Liver (tissue), 8 donors: ENCODE measurements at regions not wholly inside any gene's neighbourhood (a gene's known extent, or its start where the extent isn't known, plus 50 kb on each side); places are given as distances from the start of the nearest gene placed in this dataset.
"Not testable (repeated sequence)": the region's sequence is repeated elsewhere in the genome, so short reads cannot be mapped to it uniquely, and the experiment has no call there.

ENCODE experiments used
- DNase-seq: peaks from one replicate; pipeline ENCODE4 v3.0.0-alpha.2; 2017; ENCODE audit warnings: low spot score
- H3K27ac ChIP-seq, 2 donors: one replicate each; pipeline ENCODE4 v1.7.0; 2013; ENCODE audit warnings: inconsistent platforms in 2 of 2, low read length in 2 of 2, control low read depth in 1 of 2, low read depth in 1 of 2, mild to moderate bottlenecking in 1 of 2
- H3K27me3 ChIP-seq, 4 donors: one replicate each; pipeline versions ENCODE4 v1.6.1 to v1.7.0; 2013; ENCODE audit warnings: low read length in 3 of 4, inconsistent platforms in 1 of 4, mild to moderate bottlenecking in 1 of 4, moderate library complexity in 1 of 4; ENCODE audit not compliant: control insufficient read depth in 4 of 4, insufficient read depth in 4 of 4
- H3K36me3 ChIP-seq, 4 donors: one replicate each; pipeline versions ENCODE4 v1.6.1 to v1.7.0; 2013; ENCODE audit warnings: low read length in 3 of 4, mild to moderate bottlenecking in 3 of 4, low read depth in 1 of 4, moderate library complexity in 1 of 4; ENCODE audit not compliant: control insufficient read depth in 4 of 4, insufficient read depth in 3 of 4
- H3K4me1 ChIP-seq, 4 donors: one replicate each; pipeline versions ENCODE4 v1.6.1 to v1.7.0; 2013; ENCODE audit warnings: low read length in 3 of 4, mild to moderate bottlenecking in 3 of 4, moderate library complexity in 1 of 4; ENCODE audit not compliant: control insufficient read depth in 4 of 4, insufficient read depth in 4 of 4
- H3K4me3 ChIP-seq, 3 donors: one replicate each; pipeline versions ENCODE4 v1.6.1 to v1.7.0; 2013; ENCODE audit warnings: low read length in 3 of 3, control low read depth in 1 of 3, low read depth in 1 of 3, mild to moderate bottlenecking in 1 of 3
- H3K9ac ChIP-seq, 2 donors: one replicate each; pipeline ENCODE4 v1.7.0; 2013; ENCODE audit warnings: low read length in 2 of 2, mild to moderate bottlenecking in 2 of 2, moderate library complexity in 2 of 2, control low read depth in 1 of 2, low read depth in 1 of 2
- H3K9me3 ChIP-seq, 4 donors: one replicate each; pipeline versions ENCODE4 v1.6.1 to v1.7.0; 2013; ENCODE audit warnings: low read length in 3 of 4; ENCODE audit not compliant: control insufficient read depth in 4 of 4
- EGR1 ChIP-seq, 2 donors: IDR thresholded peaks; 2 replicates each; pipeline ENCODE4 v1.6.1; 2016 to 2018; ENCODE audit warnings: antibody characterized with exemption in 2 of 2, low read depth in 2 of 2
- HNF4G ChIP-seq: IDR thresholded peaks from 2 replicates; pipeline ENCODE4 v1.6.1; 2016; ENCODE audit warnings: antibody characterized with exemption
- JUND ChIP-seq, 2 donors: IDR thresholded peaks; 2 replicates each; pipeline ENCODE4 v1.6.1; 2016; ENCODE audit warnings: antibody characterized with exemption in 2 of 2
- MAX ChIP-seq: IDR thresholded peaks from 2 replicates; pipeline ENCODE4 v1.6.1; 2016; ENCODE audit warnings: antibody characterized with exemption
- NR2F2 ChIP-seq: IDR thresholded peaks from 2 replicates; pipeline ENCODE4 v1.6.1; 2016; ENCODE audit warnings: antibody characterized with exemption
- SP1 ChIP-seq: IDR thresholded peaks from 2 replicates; pipeline ENCODE4 v1.6.1; 2018; ENCODE audit warnings: antibody characterized with exemption, mild to moderate bottlenecking
- TAF1 ChIP-seq: conservative IDR thresholded peaks from 2 replicates; pipeline ENCODE4 v1.6.1; 2016; ENCODE audit warnings: antibody characterized with exemption, mild to moderate bottlenecking
- WGBS: extraction: QIAGEN DNeasy Blood & Tissue Kit; methylation state at CpG from one replicate; pipeline ENCODE4 v1.1.7; 2013; 5-methylcytosine and 5-hydroxymethylcytosine counted together
- TF ChIP-seq, protein P1 (sequence below): IDR thresholded peaks from 2 replicates; pipeline ENCODE4 v1.6.1; 2016; ENCODE audit warnings: antibody characterized with exemption
- TF ChIP-seq, protein P2 (sequence below): IDR thresholded peaks from 2 replicates; pipeline ENCODE4 v1.6.1; 2016; ENCODE audit warnings: antibody characterized with exemption
- TF ChIP-seq, protein P3 (sequence below): fragments of 150-350 bp; IDR thresholded peaks from 2 replicates; pipeline ENCODE4 v1.5.1; 2017; ENCODE audit warnings: improper control_type of control experiment, low read depth, low read length; ENCODE audit not compliant: missing input control
- TF ChIP-seq, protein P4 (sequence below): IDR thresholded peaks from 2 replicates; pipeline ENCODE4 v1.6.1; 2016; ENCODE audit warnings: antibody characterized with exemption, mild to moderate bottlenecking
- donor health status: healthy.
- donor health status: healthy.
- donor health status: healthy.
- donor health status: healthy.
- donor health status: healthy.

DNA sequence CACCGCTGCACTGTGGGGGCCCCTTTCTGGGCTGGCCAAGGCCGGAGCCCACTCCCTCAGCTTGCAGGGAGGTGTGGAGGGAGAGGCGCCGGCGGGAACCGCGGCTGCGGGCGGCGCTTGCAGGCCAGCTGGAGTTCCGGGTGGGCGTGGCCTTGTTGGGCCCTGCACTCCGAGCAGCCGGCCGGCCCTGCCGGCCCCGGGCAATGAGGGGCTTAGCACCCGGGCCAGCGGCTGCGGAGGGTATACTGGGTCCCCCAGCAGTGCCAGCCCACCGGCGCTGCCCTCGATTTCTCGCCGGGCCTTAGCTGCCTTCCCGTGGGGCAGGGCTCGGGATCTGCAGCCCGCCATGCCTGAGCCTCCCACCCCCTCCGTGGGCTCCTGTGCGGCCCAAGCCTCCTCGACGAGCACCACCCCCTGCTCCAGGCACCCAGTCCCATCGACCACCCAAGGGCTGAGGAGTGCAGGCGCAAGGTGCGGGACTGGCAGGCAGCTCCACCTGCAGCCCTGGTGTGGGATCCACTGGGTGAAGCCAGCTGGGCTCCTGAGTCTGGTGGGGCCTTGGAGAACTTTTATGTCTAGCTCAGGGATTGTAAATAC, 705.1 kb upstream of the CDH9 start:
- not testable (repeated sequence) for DNase-seq, H3K27ac ChIP-seq, H3K4me3 ChIP-seq, H3K36me3 ChIP-seq, H3K9ac ChIP-seq, H3K4me1 ChIP-seq, H3K9me3 ChIP-seq, H3K27me3 ChIP-seq
- 89% methylated on average over 35 of the region's 35 CpGs for WGBS

DNA sequence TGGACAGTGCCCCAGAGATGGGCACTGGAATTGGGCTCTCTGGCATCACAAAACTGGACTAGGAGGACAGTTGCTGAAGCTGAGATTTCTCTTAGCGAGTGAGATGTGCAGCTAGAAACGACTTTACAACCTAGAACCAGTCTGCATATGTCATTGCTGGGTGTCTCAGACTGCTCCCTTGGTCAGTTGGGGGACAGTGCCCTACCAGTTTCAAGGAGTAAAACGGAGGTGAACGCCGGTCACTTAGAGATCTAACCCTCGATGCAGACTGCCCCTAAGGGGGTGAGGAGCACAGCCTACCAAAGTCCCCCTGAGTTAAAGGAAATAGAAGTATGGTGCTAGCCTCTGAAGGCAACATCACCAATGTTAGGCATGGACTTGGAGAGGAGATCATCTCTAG, 704.4 kb upstream of the CDH9 start:
- H3K27me3 ChIP-seq = no peaks in the 10 kb centered on the region
- H3K36me3 ChIP-seq = no peaks in the 10 kb centered on the region
- no peak overlapping the region for H3K27ac ChIP-seq
- TF ChIP-seq SP1 (no peak), MAX (no peak), HNF4G (no peak)
- TF ChIP-seq, protein P1, sequence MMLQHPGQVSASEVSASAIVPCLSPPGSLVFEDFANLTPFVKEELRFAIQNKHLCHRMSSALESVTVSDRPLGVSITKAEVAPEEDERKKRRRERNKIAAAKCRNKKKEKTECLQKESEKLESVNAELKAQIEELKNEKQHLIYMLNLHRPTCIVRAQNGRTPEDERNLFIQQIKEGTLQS = no peak
- TF ChIP-seq, protein P2, sequence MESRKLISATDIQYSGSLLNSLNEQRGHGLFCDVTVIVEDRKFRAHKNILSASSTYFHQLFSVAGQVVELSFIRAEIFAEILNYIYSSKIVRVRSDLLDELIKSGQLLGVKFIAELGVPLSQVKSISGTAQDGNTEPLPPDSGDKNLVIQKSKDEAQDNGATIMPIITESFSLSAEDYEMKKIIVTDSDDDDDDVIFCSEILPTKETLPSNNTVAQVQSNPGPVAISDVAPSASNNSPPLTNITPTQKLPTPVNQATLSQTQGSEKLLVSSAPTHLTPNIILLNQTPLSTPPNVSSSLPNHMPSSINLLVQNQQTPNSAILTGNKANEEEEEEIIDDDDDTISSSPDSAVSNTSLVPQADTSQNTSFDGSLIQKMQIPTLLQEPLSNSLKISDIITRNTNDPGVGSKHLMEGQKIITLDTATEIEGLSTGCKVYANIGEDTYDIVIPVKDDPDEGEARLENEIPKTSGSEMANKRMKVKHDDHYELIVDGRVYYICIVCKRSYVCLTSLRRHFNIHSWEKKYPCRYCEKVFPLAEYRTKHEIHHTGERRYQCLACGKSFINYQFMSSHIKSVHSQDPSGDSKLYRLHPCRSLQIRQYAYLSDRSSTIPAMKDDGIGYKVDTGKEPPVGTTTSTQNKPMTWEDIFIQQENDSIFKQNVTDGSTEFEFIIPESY = no peak
- TF ChIP-seq, protein P3, sequence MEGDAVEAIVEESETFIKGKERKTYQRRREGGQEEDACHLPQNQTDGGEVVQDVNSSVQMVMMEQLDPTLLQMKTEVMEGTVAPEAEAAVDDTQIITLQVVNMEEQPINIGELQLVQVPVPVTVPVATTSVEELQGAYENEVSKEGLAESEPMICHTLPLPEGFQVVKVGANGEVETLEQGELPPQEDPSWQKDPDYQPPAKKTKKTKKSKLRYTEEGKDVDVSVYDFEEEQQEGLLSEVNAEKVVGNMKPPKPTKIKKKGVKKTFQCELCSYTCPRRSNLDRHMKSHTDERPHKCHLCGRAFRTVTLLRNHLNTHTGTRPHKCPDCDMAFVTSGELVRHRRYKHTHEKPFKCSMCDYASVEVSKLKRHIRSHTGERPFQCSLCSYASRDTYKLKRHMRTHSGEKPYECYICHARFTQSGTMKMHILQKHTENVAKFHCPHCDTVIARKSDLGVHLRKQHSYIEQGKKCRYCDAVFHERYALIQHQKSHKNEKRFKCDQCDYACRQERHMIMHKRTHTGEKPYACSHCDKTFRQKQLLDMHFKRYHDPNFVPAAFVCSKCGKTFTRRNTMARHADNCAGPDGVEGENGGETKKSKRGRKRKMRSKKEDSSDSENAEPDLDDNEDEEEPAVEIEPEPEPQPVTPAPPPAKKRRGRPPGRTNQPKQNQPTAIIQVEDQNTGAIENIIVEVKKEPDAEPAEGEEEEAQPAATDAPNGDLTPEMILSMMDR = no peak
- 77% methylated on average over 6 of the region's 6 CpGs for WGBS
- no peak overlapping the region for H3K4me3 ChIP-seq
- no peak overlapping the region for H3K9ac ChIP-seq
- DNase-seq = no peak
- no peaks in the 10 kb centered on the region for H3K9me3 ChIP-seq
- no peaks in the 10 kb centered on the region for H3K4me1 ChIP-seq

DNA sequence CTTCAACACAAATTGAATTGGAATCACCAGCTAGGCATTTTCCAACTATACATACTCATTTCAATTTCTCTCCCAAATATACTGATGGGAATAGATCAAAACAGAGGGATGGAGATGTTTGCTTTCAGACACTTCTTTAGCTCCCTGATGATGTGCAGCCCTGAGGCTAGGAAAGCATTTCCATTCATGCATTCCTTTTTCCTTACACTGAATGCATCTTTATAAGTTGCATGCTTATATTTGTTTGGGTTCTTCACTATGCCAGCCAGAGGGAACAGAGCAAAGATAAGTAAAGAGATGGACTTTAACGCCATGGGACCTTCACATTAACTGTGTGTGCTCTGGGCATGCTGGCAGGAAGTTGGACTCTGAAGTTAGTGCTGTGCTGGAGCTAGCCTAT, 696.5 kb upstream of the CDH9 start:
- no peak for TF ChIP-seq EGR1 (IDR thresholded peaks at IDR 0.05; ENCODE audit: low read depth in 2 of 2)
- TF ChIP-seq, protein P1 = no peak
- TF ChIP-seq, protein P4, sequence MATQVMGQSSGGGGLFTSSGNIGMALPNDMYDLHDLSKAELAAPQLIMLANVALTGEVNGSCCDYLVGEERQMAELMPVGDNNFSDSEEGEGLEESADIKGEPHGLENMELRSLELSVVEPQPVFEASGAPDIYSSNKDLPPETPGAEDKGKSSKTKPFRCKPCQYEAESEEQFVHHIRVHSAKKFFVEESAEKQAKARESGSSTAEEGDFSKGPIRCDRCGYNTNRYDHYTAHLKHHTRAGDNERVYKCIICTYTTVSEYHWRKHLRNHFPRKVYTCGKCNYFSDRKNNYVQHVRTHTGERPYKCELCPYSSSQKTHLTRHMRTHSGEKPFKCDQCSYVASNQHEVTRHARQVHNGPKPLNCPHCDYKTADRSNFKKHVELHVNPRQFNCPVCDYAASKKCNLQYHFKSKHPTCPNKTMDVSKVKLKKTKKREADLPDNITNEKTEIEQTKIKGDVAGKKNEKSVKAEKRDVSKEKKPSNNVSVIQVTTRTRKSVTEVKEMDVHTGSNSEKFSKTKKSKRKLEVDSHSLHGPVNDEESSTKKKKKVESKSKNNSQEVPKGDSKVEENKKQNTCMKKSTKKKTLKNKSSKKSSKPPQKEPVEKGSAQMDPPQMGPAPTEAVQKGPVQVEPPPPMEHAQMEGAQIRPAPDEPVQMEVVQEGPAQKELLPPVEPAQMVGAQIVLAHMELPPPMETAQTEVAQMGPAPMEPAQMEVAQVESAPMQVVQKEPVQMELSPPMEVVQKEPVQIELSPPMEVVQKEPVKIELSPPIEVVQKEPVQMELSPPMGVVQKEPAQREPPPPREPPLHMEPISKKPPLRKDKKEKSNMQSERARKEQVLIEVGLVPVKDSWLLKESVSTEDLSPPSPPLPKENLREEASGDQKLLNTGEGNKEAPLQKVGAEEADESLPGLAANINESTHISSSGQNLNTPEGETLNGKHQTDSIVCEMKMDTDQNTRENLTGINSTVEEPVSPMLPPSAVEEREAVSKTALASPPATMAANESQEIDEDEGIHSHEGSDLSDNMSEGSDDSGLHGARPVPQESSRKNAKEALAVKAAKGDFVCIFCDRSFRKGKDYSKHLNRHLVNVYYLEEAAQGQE = no peak
- no peak for TF ChIP-seq MAX
- TF ChIP-seq JUND (IDR thresholded peaks at IDR 0.05) = no peak
- TF ChIP-seq, protein P3 = no peak
- TF ChIP-seq TAF1 = no peak
- TF ChIP-seq NR2F2 = no peak
- no peaks in the 10 kb centered on the region for H3K9me3 ChIP-seq
- no peak overlapping the region for H3K4me3 ChIP-seq
- 48% methylated on average over 1 of the region's 1 CpG for WGBS
- H3K4me1 ChIP-seq = no peaks in the 10 kb centered on the region
- DNase-seq = no peak
- no peaks in the 10 kb centered on the region for H3K36me3 ChIP-seq
- H3K27ac ChIP-seq = no peak overlapping the region
- H3K9ac ChIP-seq = no peak overlapping the region
- no peaks in the 10 kb centered on the region for H3K27me3 ChIP-seq
